ENCODE measurements at regions not wholly inside any gene's neighbourhood (a gene's known extent, or its start where the extent isn't known, plus 50 kb on each side); places are given as distances from the start of the nearest gene placed in this dataset.

- DNase-seq (ENCODE audit: low read depth, low spot score): no peak
- no peak for TF ChIP-seq EZH2 (IDR thresholded peaks at IDR 0.05)
- no peak for TF ChIP-seq POLR2AphosphoS5 (IDR thresholded peaks at IDR 0.05; ENCODE audit: borderline replicate concordance, low read depth, low read length)
- TF ChIP-seq FOXP2 (optimal IDR thresholded peaks at IDR 0.05; ENCODE audit: control extremely low read depth, extremely low read length, insufficient read depth): no peak
These were observed 142.3 kb upstream of the MTNR1B start for GRCh38 chr11:92827132-92827531.

GRCh38 chr11:92828556-92828955 lies 140.9 kb upstream of the MTNR1B start:
- H3K4me3 ChIP-seq: no peak overlapping the region
- H3K9me3 ChIP-seq (ENCODE audit: low read depth, low read length): no peaks in the 10 kb centered on the region
- no peaks in the 10 kb centered on the region for H3K36me3 ChIP-seq (ENCODE audit: insufficient read depth, low read length)
- no peak for TF ChIP-seq FOXP2 (optimal IDR thresholded peaks at IDR 0.05; ENCODE audit: control extremely low read depth, extremely low read length, insufficient read depth)
- no peak for TF ChIP-seq EZH2 (IDR thresholded peaks at IDR 0.05)
- TF ChIP-seq POLR2AphosphoS5 (IDR thresholded peaks at IDR 0.05; ENCODE audit: borderline replicate concordance, low read depth, low read length): no peak
- no peak overlapping the region for H3K27ac ChIP-seq
- no peak overlapping the region for H3K9ac ChIP-seq (ENCODE audit: insufficient read length)
- no peak for DNase-seq (ENCODE audit: low read depth, low spot score)

More at GRCh38 chr11:92827132-92827531, 142.3 kb upstream of the MTNR1B start:
- no peaks in the 10 kb centered on the region for H3K36me3 ChIP-seq (ENCODE audit: insufficient read depth, low read length)
- no peak overlapping the region for H3K27ac ChIP-seq
- no peaks in the 10 kb centered on the region for H3K9me3 ChIP-seq (ENCODE audit: low read depth, low read length)
- no peak overlapping the region for H3K4me3 ChIP-seq
- no peak overlapping the region for H3K9ac ChIP-seq (ENCODE audit: insufficient read length)

- H3K27ac ChIP-seq: no peak overlapping the region
- no peak overlapping the region for H3K4me3 ChIP-seq
- DNase-seq (ENCODE audit: low read depth, low spot score): no peak
- TF ChIP-seq EZH2 (IDR thresholded peaks at IDR 0.05): no peak
- no peaks in the 10 kb centered on the region for H3K36me3 ChIP-seq (ENCODE audit: insufficient read depth, low read length)
- H3K9me3 ChIP-seq (ENCODE audit: low read depth, low read length): no peaks in the 10 kb centered on the region
- no peak overlapping the region for H3K9ac ChIP-seq (ENCODE audit: insufficient read length)
These were observed 140.3 kb upstream of the MTNR1B start for GRCh38 chr11:92829121-92829520.

GRCh38 chr11:92829671-92830070 lies 139.8 kb upstream of the MTNR1B start:
- Histone ChIP-seq H3K9ac (ENCODE audit: insufficient read length) (no peak overlapping the region), H3K4me3 (no peak overlapping the region), H3K9me3 (ENCODE audit: low read depth, low read length) (no peaks in the 10 kb centered on the region), H3K36me3 (ENCODE audit: insufficient read depth, low read length) (no peaks in the 10 kb centered on the region), H3K27ac (no peak overlapping the region)
- TF ChIP-seq EZH2 (IDR thresholded peaks at IDR 0.05) (no peak), FOXP2 (optimal IDR thresholded peaks at IDR 0.05; ENCODE audit: control extremely low read depth, extremely low read length, insufficient read depth) (no peak), POLR2AphosphoS5 (IDR thresholded peaks at IDR 0.05; ENCODE audit: borderline replicate concordance, low read depth, low read length) (no peak)
- DNase-seq (ENCODE audit: low read depth, low spot score): no peak

GRCh38 chr11:92830377-92831155 lies 138.9 kb upstream of the MTNR1B start:
- no peak overlapping the region for H3K9ac ChIP-seq (ENCODE audit: insufficient read length)
- no peak for DNase-seq (ENCODE audit: low read depth, low spot score)
- no peak overlapping the region for H3K27ac ChIP-seq
- H3K36me3 ChIP-seq (ENCODE audit: insufficient read depth, low read length): no peaks in the 10 kb centered on the region
- no peaks in the 10 kb centered on the region for H3K9me3 ChIP-seq (ENCODE audit: low read depth, low read length)
- no peak overlapping the region for H3K4me3 ChIP-seq
- TF ChIP-seq EZH2 (IDR thresholded peaks at IDR 0.05): no peak
- no peak for TF ChIP-seq POLR2AphosphoS5 (IDR thresholded peaks at IDR 0.05; ENCODE audit: borderline replicate concordance, low read depth, low read length)
- TF ChIP-seq FOXP2 (optimal IDR thresholded peaks at IDR 0.05; ENCODE audit: control extremely low read depth, extremely low read length, insufficient read depth): no peak

GRCh38 chr11:92834296-92835020 lies 135.0 kb upstream of the MTNR1B start:
- no peaks in the 10 kb centered on the region for H3K36me3 ChIP-seq (ENCODE audit: insufficient read depth, low read length)
- TF ChIP-seq POLR2AphosphoS5 (IDR thresholded peaks at IDR 0.05; ENCODE audit: borderline replicate concordance, low read depth, low read length) (no peak), EZH2 (IDR thresholded peaks at IDR 0.05) (no peak), FOXP2 (optimal IDR thresholded peaks at IDR 0.05; ENCODE audit: control extremely low read depth, extremely low read length, insufficient read depth) (no peak)
- H3K4me3 ChIP-seq: no peak overlapping the region
- no peak for DNase-seq (ENCODE audit: low read depth, low spot score)
- no peaks in the 10 kb centered on the region for H3K9me3 ChIP-seq (ENCODE audit: low read depth, low read length)
- H3K27ac ChIP-seq: no peak overlapping the region
- no peak overlapping the region for H3K9ac ChIP-seq (ENCODE audit: insufficient read length)

GRCh38 chr11:92837595-92837994 lies 131.9 kb upstream of the MTNR1B start:
- no peaks in the 10 kb centered on the region for H3K9me3 ChIP-seq (ENCODE audit: low read depth, low read length)
- DNase-seq (ENCODE audit: low read depth, low spot score): no peak
- no peak overlapping the region for H3K9ac ChIP-seq (ENCODE audit: insufficient read length)
- no peak for TF ChIP-seq POLR2AphosphoS5 (IDR thresholded peaks at IDR 0.05; ENCODE audit: borderline replicate concordance, low read depth, low read length)
- no peak for TF ChIP-seq FOXP2 (optimal IDR thresholded peaks at IDR 0.05; ENCODE audit: control extremely low read depth, extremely low read length, insufficient read depth)
- TF ChIP-seq EZH2 (IDR thresholded peaks at IDR 0.05): no peak
- H3K27ac ChIP-seq: no peak overlapping the region
- no peaks in the 10 kb centered on the region for H3K36me3 ChIP-seq (ENCODE audit: insufficient read depth, low read length)
- H3K4me3 ChIP-seq: no peak overlapping the region

- H3K27ac ChIP-seq: no peak overlapping the region
- no peaks in the 10 kb centered on the region for H3K36me3 ChIP-seq (ENCODE audit: insufficient read depth, low read length)
- H3K4me3 ChIP-seq: no peak overlapping the region
- H3K9ac ChIP-seq (ENCODE audit: insufficient read length): no peak overlapping the region
- DNase-seq (ENCODE audit: low read depth, low spot score): no peak
- H3K9me3 ChIP-seq (ENCODE audit: low read depth, low read length): no peaks in the 10 kb centered on the region
- TF ChIP-seq FOXP2 (optimal IDR thresholded peaks at IDR 0.05; ENCODE audit: control extremely low read depth, extremely low read length, insufficient read depth) (no peak), POLR2AphosphoS5 (IDR thresholded peaks at IDR 0.05; ENCODE audit: borderline replicate concordance, low read depth, low read length) (no peak), EZH2 (IDR thresholded peaks at IDR 0.05) (no peak)
These were observed 130.6 kb upstream of the MTNR1B start for GRCh38 chr11:92838759-92839310.

Data from SK-N-MC (cell line).